Muscle of leg (tissue), 3 donors: ENCODE measurements at regions not wholly inside any gene's neighbourhood (a gene's known extent, or its start where the extent isn't known, plus 50 kb on each side); places are given as distances from the start of the nearest gene placed in this dataset.
"Not testable (repeated sequence)": the region's sequence is repeated elsewhere in the genome, so short reads cannot be mapped to it uniquely, and the experiment has no call there.

Experiments
- DNase-seq: peaks from one replicate; pipeline ENCODE4 v3.0.0; 2013
- H3K27ac ChIP-seq: one replicate; pipeline ENCODE4 v1.5.1; 2013; ENCODE audit warnings: mild to moderate bottlenecking, low read length, control low read depth
- H3K27me3 ChIP-seq: one replicate; pipeline ENCODE4 v1.6.1; 2013; ENCODE audit warnings: low read length; ENCODE audit not compliant: control insufficient read depth, insufficient read depth
- H3K36me3 ChIP-seq: one replicate; pipeline ENCODE4 v1.6.1; 2013; ENCODE audit warnings: low read length; ENCODE audit not compliant: control insufficient read depth, insufficient read depth
- H3K4me1 ChIP-seq: one replicate; pipeline ENCODE4 v1.6.1; 2013; ENCODE audit warnings: low read length; ENCODE audit not compliant: control insufficient read depth, insufficient read depth
- H3K4me3 ChIP-seq: one replicate; pipeline ENCODE4 v1.5.1; 2013; ENCODE audit warnings: low read length, control low read depth
- H3K9me3 ChIP-seq: replicated peaks from 2 replicates; pipeline ENCODE4 v1.6.1; 2013; ENCODE audit warnings: low read depth, low read length; ENCODE audit not compliant: control insufficient read depth
- WGBS: methylation state at CpG from one replicate; pipeline ENCODE4 v1.1.5; 2013; ENCODE audit warnings: missing lambda C conversion rate; ENCODE audit not compliant: insufficient coverage; 5-methylcytosine and 5-hydroxymethylcytosine counted together

GRCh38 chr12:78331181-78331580 lies 500.5 kb downstream of the NAV3 start:
- WGBS = no CpG with 5 or more reads among the region's 2 CpGs
- no peak overlapping the region for H3K4me3 ChIP-seq

GRCh38 chr12:78331753-78332152 lies 501.1 kb downstream of the NAV3 start:
- Histone ChIP-seq H3K27ac (no peak overlapping the region), H3K9me3 (no peaks in the 10 kb centered on the region), H3K27me3 (no peaks in the 10 kb centered on the region), H3K36me3 (no peaks in the 10 kb centered on the region), H3K4me3 (no peak overlapping the region), H3K4me1 (no peaks in the 10 kb centered on the region)
- WGBS = 35% methylated on average over 3 of the region's 3 CpGs
- no peak for DNase-seq

More at GRCh38 chr12:78331181-78331580, 500.5 kb downstream of the NAV3 start:
- DNase-seq = no peak
- H3K4me1 ChIP-seq = no peaks in the 10 kb centered on the region
- no peak overlapping the region for H3K27ac ChIP-seq
- no peaks in the 10 kb centered on the region for H3K9me3 ChIP-seq
- no peaks in the 10 kb centered on the region for H3K27me3 ChIP-seq
- H3K36me3 ChIP-seq = no peaks in the 10 kb centered on the region

DNA sequence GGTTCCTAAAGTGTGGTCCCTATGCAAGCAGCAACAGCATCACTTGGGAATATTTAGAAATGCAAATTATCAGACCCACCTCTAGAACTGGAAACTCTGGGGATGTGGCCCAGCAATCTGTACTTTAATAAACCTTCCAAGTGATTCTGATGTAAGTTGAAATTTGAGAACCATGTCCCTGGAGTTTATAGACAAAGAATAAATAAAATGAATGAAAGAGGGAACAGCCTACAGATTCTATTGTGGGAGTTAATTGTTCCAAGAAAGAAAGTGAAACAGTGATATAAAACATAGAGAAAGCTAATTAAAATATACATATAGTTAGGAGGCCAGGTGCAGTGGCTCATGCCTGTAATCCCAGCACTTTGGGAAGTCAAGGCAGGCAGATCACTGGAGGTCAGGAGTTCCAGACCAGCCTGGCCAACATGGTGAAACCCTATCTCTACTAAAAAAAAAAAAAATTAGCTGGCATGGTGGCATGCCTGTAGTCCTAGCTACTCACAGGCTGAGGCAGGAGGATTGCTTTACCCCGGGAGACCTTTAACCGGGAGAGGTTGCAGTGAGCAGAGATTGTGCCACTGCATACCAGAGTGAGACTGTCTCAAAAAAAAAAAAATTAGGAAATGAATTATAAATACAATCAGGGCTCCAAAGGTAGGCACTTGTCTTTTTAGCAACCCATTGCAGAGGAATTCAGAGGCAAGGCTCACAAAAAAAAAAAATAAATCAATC lies 507.5 kb downstream of the NAV3 start:
- no peak overlapping the region for H3K27ac ChIP-seq
- no peaks in the 10 kb centered on the region for H3K27me3 ChIP-seq
- H3K4me1 ChIP-seq = no peaks in the 10 kb centered on the region
- DNase-seq = no peak
- no peak overlapping the region for H3K4me3 ChIP-seq
- no peaks in the 10 kb centered on the region for H3K36me3 ChIP-seq
- WGBS = no CpG with 5 or more reads among the region's 2 CpGs
- H3K9me3 ChIP-seq = no peaks in the 10 kb centered on the region

- WGBS = 65% methylated on average over 3 of the region's 4 CpGs
These were observed 509.7 kb downstream of the NAV3 start for GRCh38 chr12:78340406-78340805.

DNA sequence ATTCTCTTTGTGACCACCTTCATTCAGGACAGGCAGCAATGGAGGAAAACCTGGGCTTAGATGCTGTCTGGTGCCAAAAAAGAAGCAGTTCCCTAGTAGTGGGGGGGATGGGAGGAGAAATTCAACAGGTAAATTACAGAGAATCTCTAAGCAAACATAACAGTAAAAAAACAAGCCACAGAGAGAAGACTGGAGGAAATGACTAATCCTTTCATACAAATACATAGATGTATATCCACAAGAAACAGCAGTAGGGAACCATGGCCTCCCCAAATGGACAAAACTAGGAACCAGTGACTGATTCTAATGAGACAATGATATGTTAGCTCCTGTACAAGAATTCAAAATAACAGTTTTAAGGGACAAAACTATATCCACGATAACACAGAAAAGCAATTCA lies 513.0 kb downstream of the NAV3 start:
- Histone ChIP-seq H3K36me3 (no peaks in the 10 kb centered on the region), H3K27me3 (no peaks in the 10 kb centered on the region), H3K9me3 (no peaks in the 10 kb centered on the region), H3K4me3 (no peak overlapping the region), H3K27ac (no peak overlapping the region), H3K4me1 (no peaks in the 10 kb centered on the region)
- WGBS = no CpG with 5 or more reads among the region's 1 CpG
- no peak for DNase-seq

More at GRCh38 chr12:78340406-78340805, 509.7 kb downstream of the NAV3 start:
- no peak for DNase-seq
- Histone ChIP-seq H3K36me3 (no peaks in the 10 kb centered on the region), H3K27ac (no peak overlapping the region), H3K27me3 (no peaks in the 10 kb centered on the region), H3K9me3 (no peaks in the 10 kb centered on the region), H3K4me3 (no peak overlapping the region), H3K4me1 (no peaks in the 10 kb centered on the region)

- Histone ChIP-seq H3K36me3 (no peaks in the 10 kb centered on the region), H3K27me3 (no peaks in the 10 kb centered on the region), H3K4me1 (no peaks in the 10 kb centered on the region), H3K4me3 (no peak overlapping the region), H3K27ac (no peak overlapping the region), H3K9me3 (no peaks in the 10 kb centered on the region)
- WGBS = no CpG with 5 or more reads among the region's 1 CpG
- DNase-seq = peak; percentile 76
These were observed 505.1 kb upstream of the SYT1 start for GRCh38 chr12:78359520-78359919.

DNA sequence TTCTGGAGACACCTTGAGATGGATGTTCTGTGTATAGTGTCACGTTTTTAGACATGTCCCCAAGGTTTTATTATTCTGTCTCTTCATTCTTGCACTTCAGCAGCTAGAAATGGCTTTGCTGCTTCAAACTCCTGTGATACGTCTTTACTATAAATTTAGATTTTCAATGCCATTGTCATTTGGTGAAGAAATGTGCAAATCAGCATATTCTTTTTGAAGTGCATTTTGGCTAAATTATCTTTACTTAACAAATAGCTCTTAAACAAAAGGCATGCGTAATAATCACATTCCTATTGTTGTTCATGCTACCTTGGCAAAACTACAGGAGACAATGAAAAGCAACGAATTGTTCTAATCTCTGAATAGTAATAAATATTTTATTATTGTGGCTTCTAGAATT lies 502.9 kb upstream of the SYT1 start:
- DNase-seq = no peak
- Histone ChIP-seq H3K36me3 (no peaks in the 10 kb centered on the region), H3K27ac (no peak overlapping the region), H3K9me3 (no peaks in the 10 kb centered on the region), H3K4me1 (no peaks in the 10 kb centered on the region), H3K27me3 (no peaks in the 10 kb centered on the region), H3K4me3 (no peak overlapping the region)
- no CpG with 5 or more reads among the region's 4 CpGs for WGBS

GRCh38 chr12:78371284-78371683 lies 493.3 kb upstream of the SYT1 start:
- no peaks in the 10 kb centered on the region for H3K36me3 ChIP-seq
- no peaks in the 10 kb centered on the region for H3K4me1 ChIP-seq
- DNase-seq = no peak
- no peaks in the 10 kb centered on the region for H3K27me3 ChIP-seq
- H3K27ac ChIP-seq = no peak overlapping the region
- 91% methylated on average over 3 of the region's 3 CpGs for WGBS
- H3K9me3 ChIP-seq = no peaks in the 10 kb centered on the region
- no peak overlapping the region for H3K4me3 ChIP-seq

DNA sequence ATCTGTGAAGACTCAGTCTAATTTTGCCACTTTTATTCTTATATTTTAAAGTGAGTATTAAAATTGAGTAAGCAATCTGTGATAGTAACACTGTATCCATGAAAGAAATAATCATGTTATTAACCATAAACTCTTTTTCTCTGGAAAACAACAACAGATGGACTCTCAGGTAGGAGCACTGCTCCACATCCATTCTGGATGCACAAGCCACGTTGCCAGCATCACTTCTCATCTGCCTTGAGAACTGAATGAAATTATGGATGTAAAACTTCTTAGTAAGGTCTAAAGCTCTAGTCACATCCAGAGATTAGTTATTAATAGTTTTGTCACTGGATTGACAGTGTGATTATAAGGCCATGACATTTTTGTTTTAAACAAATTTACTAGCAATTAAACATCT lies 489.1 kb upstream of the SYT1 start:
- no peaks in the 10 kb centered on the region for H3K36me3 ChIP-seq
- H3K4me1 ChIP-seq = no peaks in the 10 kb centered on the region
- no peak for DNase-seq
- no peak overlapping the region for H3K4me3 ChIP-seq
- H3K9me3 ChIP-seq = peaks cover 4% of the 10 kb centered on the region
- no CpG with 5 or more reads among the region's 1 CpG for WGBS
- no peaks in the 10 kb centered on the region for H3K27me3 ChIP-seq
- no peak overlapping the region for H3K27ac ChIP-seq

- H3K4me1 ChIP-seq = no peaks in the 10 kb centered on the region
- no peak overlapping the region for H3K4me3 ChIP-seq
- no peaks in the 10 kb centered on the region for H3K27me3 ChIP-seq
- H3K27ac ChIP-seq = no peak overlapping the region
- no peak for DNase-seq
- H3K9me3 ChIP-seq = peaks cover 4% of the 10 kb centered on the region
- H3K36me3 ChIP-seq = no peaks in the 10 kb centered on the region
These were observed 488.3 kb upstream of the SYT1 start for GRCh38 chr12:78376257-78376656.

- not testable (repeated sequence) for H3K4me1 ChIP-seq, H3K4me3 ChIP-seq, H3K27me3 ChIP-seq, DNase-seq, H3K36me3 ChIP-seq, H3K9me3 ChIP-seq, H3K27ac ChIP-seq
- WGBS = 87% methylated on average over 1 of the region's 2 CpGs
These were observed 485.5 kb upstream of the SYT1 start for GRCh38 chr12:78379065-78379464.
